OCI-LY3 (cell line): ENCODE measurements at regions not wholly inside any gene's neighbourhood (a gene's known extent, or its start where the extent isn't known, plus 50 kb on each side); places are given as distances from the start of the nearest gene placed in this dataset.

Experiments
- EZH2phosphoT487 ChIP-seq: fragments of 200-600 bp; shearing (Covaris generic); IDR thresholded peaks from 2 replicates; pipeline ENCODE4 v1.6.1; 2018; ENCODE audit warnings: antibody characterized with exemption, mixed run types, low read depth
- TF ChIP-seq, protein P1 (sequence below): fragments of 200-600, 300-600 bp; sonication (generic); IDR thresholded peaks from 2 replicates; pipeline ENCODE4 v1.5.1; 2014; ENCODE audit warnings: antibody characterized with exemption, low read length, low read depth

DNA sequence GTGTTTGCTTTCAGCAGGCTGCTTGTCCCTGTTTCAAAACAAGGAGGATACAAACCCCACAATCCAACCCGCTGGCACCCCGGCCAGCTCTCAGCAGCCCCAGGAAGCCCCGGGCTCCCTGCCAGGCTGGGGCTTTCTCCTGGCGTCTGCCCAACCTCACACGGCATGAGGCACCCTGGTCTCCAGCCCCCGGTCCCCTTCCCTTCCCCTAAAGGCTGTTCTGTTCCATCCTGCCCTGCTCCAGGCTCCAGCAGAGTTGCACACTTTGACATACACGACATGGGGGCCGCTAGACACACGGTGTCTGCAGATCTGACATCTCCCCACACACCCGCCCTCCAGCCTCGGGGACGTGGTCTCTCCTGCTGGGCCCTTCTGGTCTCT lies 107.7 kb upstream of the ADRA2C start:
- TF ChIP-seq, protein P1, sequence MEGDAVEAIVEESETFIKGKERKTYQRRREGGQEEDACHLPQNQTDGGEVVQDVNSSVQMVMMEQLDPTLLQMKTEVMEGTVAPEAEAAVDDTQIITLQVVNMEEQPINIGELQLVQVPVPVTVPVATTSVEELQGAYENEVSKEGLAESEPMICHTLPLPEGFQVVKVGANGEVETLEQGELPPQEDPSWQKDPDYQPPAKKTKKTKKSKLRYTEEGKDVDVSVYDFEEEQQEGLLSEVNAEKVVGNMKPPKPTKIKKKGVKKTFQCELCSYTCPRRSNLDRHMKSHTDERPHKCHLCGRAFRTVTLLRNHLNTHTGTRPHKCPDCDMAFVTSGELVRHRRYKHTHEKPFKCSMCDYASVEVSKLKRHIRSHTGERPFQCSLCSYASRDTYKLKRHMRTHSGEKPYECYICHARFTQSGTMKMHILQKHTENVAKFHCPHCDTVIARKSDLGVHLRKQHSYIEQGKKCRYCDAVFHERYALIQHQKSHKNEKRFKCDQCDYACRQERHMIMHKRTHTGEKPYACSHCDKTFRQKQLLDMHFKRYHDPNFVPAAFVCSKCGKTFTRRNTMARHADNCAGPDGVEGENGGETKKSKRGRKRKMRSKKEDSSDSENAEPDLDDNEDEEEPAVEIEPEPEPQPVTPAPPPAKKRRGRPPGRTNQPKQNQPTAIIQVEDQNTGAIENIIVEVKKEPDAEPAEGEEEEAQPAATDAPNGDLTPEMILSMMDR, result no peak
- TF ChIP-seq EZH2phosphoT487, result no peak
